ENCODE measurements at regions not wholly inside any gene's neighbourhood (a gene's known extent, or its start where the extent isn't known, plus 50 kb on each side); places are given as distances from the start of the nearest gene placed in this dataset.

GRCh38 chr14:36390718-36391117 lies 70.3 kb upstream of the MBIP start:
- no peak for TF ChIP-seq CTCF (IDR thresholded peaks at IDR 0.05 in 2 of 3, conservative IDR thresholded peaks at IDR 0.05 in 1 of 3; ENCODE audit: borderline replicate concordance in 1 of 3, insufficient read depth in 1 of 3, low read depth in 2 of 3, low read length in 2 of 3)
- TF ChIP-seq POLR2A (IDR thresholded peaks at IDR 0.05; ENCODE audit: borderline replicate concordance, extremely low read depth, insufficient read depth, insufficient read length) = no peak
- TF ChIP-seq ATF3 (IDR thresholded peaks at IDR 0.05) = no peak
- TF ChIP-seq JUND (IDR thresholded peaks at IDR 0.05) = no peak
- no peak for TF ChIP-seq TCF7L2 (IDR thresholded peaks at IDR 0.05; ENCODE audit: borderline replicate concordance, extremely low read depth, insufficient read depth, insufficient read length)
- no peak for TF ChIP-seq EZH2phosphoT487 (IDR thresholded peaks at IDR 0.05; ENCODE audit: borderline replicate concordance)
- no peak for TF ChIP-seq ZNF274 (IDR thresholded peaks at IDR 0.05; ENCODE audit: low read depth, low read length)
- no peak for TF ChIP-seq SIN3A (IDR thresholded peaks at IDR 0.05; ENCODE audit: low read depth)

Data from HCT116 (cell line).